HT1080 (cell line): ENCODE measurements at regions not wholly inside any gene's neighbourhood (a gene's known extent, or its start where the extent isn't known, plus 50 kb on each side); places are given as distances from the start of the nearest gene placed in this dataset.

Experiments
- DNase-seq: peaks from one replicate; pipeline ENCODE4 v3.0.0-alpha.2; 2015; ENCODE audit warnings: low read depth

- DNase-seq = peak; percentile 48
Observed at GRCh38 chr1:87951852-87952251, 623.2 kb downstream of the LMO4 start.

- DNase-seq = no peak
Observed at GRCh38 chr1:87953121-87953520, 624.4 kb downstream of the LMO4 start.

- DNase-seq = peak; percentile 66
Observed at GRCh38 chr1:87953732-87954344, 625.2 kb downstream of the LMO4 start.

GRCh38 chr1:87955038-87955437 is 626.4 kb downstream of the LMO4 start:
- DNase-seq = no peak

GRCh38 chr1:87956072-87956471 is 627.4 kb downstream of the LMO4 start:
- peak; percentile 91 for DNase-seq

- no peak for DNase-seq
Observed at GRCh38 chr1:87956750-87957149, 628.1 kb downstream of the LMO4 start.

GRCh38 chr1:87957331-87957730 is 628.7 kb downstream of the LMO4 start:
- no peak for DNase-seq

- DNase-seq = no peak
Observed at GRCh38 chr1:87958201-87958600, 629.5 kb downstream of the LMO4 start.

- no peak for DNase-seq
Observed at GRCh38 chr1:87958716-87959115, 630.0 kb downstream of the LMO4 start.

- DNase-seq = no peak
Observed at GRCh38 chr1:87959236-87959635, 630.6 kb downstream of the LMO4 start.

- no peak for DNase-seq
Observed at GRCh38 chr1:87961992-87962391, 633.3 kb downstream of the LMO4 start.

GRCh38 chr1:87963556-87963955 is 634.9 kb downstream of the LMO4 start:
- DNase-seq = peak; percentile 55

GRCh38 chr1:87965193-87965592 is 636.5 kb downstream of the LMO4 start:
- no peak for DNase-seq

GRCh38 chr1:87968197-87968955 is 639.7 kb downstream of the LMO4 start:
- peak; percentile 77 for DNase-seq

- DNase-seq = no peak
Observed at GRCh38 chr1:87969040-87969439, 640.4 kb downstream of the LMO4 start.

GRCh38 chr1:87972811-87973210 is 644.1 kb downstream of the LMO4 start:
- no peak for DNase-seq

- no peak for DNase-seq
Observed at GRCh38 chr1:87973896-87974295, 645.2 kb downstream of the LMO4 start.

GRCh38 chr1:87976316-87976715 is 647.6 kb downstream of the LMO4 start:
- no peak for DNase-seq

GRCh38 chr1:87977145-87977544 is 648.5 kb downstream of the LMO4 start:
- DNase-seq = peak; percentile 4

- no peak for DNase-seq
Observed at GRCh38 chr1:87979079-87979478, 650.4 kb downstream of the LMO4 start.

- DNase-seq = peak; percentile 6
Observed at GRCh38 chr1:87980494-87980893, 651.8 kb downstream of the LMO4 start.

- DNase-seq = no peak
Observed at GRCh38 chr1:87981386-87981785, 652.7 kb downstream of the LMO4 start.

GRCh38 chr1:87981810-87982209 is 653.1 kb downstream of the LMO4 start:
- no peak for DNase-seq
